RWPE2 (cell line): ENCODE measurements at regions not wholly inside any gene's neighbourhood (a gene's known extent, or its start where the extent isn't known, plus 50 kb on each side); places are given as distances from the start of the nearest gene placed in this dataset.

Source experiments
- ATAC-seq: fragments of 200-7000 bp; cut with Tn5 transposase; 3 replicates; pipeline ENCODE4 v1.9.1; 2021; ENCODE audit warnings: low read depth
- DNase-seq: peaks from one replicate; pipeline ENCODE4 v3.0.0-alpha.2; 2020; ENCODE audit warnings: low spot score
- H3K27ac ChIP-seq: fragments of 450-650 bp; 2 replicates; pipeline ENCODE4 v1.5.1; 2017; ENCODE audit warnings: mild to moderate bottlenecking; ENCODE audit not compliant: poor library complexity, severe bottlenecking
- H3K27me3 ChIP-seq: fragments of 250-450 bp; sonication (Bioruptor Pico); 2 replicates; pipeline ENCODE4 v1.5.1; 2021; ENCODE audit warnings: mild to moderate bottlenecking, moderate library complexity; ENCODE audit not compliant: insufficient read depth, poor library complexity, severe bottlenecking
- H3K36me3 ChIP-seq: fragments of 250-450 bp; sonication (Bioruptor Pico); 2 replicates; pipeline ENCODE4 v1.5.1; 2020; ENCODE audit warnings: low read depth, mild to moderate bottlenecking, moderate library complexity
- H3K4me1 ChIP-seq: fragments of 250-450 bp; sonication (Bioruptor Pico); 2 replicates; pipeline ENCODE4 v1.5.1; 2021; ENCODE audit warnings: mild to moderate bottlenecking, moderate library complexity; ENCODE audit not compliant: insufficient read depth, poor library complexity, severe bottlenecking
- H3K4me3 ChIP-seq: fragments of 250-450 bp; sonication (Bioruptor Pico); 2 replicates; pipeline ENCODE4 v1.5.1; 2021; ENCODE audit warnings: mild to moderate bottlenecking, moderate library complexity; ENCODE audit not compliant: severe bottlenecking
- H3K9me3 ChIP-seq: fragments of 250-450 bp; sonication (Bioruptor Pico); 2 replicates; pipeline ENCODE4 v1.5.1; 2021; ENCODE audit warnings: mild to moderate bottlenecking, moderate library complexity; ENCODE audit not compliant: severe bottlenecking
- TF ChIP-seq, protein P1 (sequence below): fragments of 450-650 bp; IDR thresholded peaks from one replicate; pipeline ENCODE4 v1.5.1; 2017; ENCODE audit warnings: mild to moderate bottlenecking, moderate library complexity; ENCODE audit not compliant: poor library complexity, severe bottlenecking

DNA sequence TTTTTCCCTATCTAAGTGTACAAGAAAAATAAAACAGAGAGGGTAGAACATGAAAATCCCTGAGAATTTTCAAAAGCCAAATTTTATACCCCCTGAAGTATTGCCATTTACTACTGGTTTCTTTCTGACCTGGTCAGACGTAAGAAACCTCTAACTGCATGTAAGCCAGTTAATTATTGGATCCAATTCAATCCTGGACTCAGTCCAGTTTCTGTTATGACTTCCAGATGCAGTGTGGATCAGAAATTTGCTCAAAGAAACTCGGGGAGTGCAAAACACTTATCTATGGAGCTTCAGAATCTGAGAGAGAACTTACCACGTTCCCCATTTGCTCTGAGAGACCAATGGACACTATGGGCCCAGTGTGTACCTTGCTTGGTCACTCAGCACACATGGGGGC, 383.5 kb downstream of the KLHL4 start:
- Histone ChIP-seq H3K4me3 (no peak overlapping the region), H3K27ac (no peak overlapping the region), H3K27me3 (no peaks in the 10 kb centered on the region), H3K36me3 (no peaks in the 10 kb centered on the region), H3K4me1 (no peaks in the 10 kb centered on the region), H3K9me3 (no peaks in the 10 kb centered on the region)
- no peak for ATAC-seq
- no peak for DNase-seq
- TF ChIP-seq, protein P1, sequence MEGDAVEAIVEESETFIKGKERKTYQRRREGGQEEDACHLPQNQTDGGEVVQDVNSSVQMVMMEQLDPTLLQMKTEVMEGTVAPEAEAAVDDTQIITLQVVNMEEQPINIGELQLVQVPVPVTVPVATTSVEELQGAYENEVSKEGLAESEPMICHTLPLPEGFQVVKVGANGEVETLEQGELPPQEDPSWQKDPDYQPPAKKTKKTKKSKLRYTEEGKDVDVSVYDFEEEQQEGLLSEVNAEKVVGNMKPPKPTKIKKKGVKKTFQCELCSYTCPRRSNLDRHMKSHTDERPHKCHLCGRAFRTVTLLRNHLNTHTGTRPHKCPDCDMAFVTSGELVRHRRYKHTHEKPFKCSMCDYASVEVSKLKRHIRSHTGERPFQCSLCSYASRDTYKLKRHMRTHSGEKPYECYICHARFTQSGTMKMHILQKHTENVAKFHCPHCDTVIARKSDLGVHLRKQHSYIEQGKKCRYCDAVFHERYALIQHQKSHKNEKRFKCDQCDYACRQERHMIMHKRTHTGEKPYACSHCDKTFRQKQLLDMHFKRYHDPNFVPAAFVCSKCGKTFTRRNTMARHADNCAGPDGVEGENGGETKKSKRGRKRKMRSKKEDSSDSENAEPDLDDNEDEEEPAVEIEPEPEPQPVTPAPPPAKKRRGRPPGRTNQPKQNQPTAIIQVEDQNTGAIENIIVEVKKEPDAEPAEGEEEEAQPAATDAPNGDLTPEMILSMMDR: no peak

DNA sequence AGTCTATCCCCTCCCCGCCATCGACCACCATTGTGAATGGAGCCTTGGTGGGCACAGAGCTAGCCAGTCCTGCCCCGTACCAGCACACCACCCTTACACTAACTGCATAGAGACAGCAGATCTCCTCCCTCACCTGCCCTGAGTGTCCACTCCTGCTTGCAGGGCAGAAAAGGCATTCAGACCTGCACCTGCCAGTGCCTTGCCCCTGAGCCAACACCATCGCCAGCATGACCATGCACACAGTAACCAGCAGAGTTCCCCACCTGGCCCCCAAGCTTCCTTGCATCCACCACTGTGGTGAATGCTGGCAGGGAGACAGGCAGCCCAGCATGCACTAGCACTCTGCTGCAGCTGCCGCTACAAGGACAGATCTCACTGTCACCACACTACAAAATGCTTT, 397.1 kb downstream of the KLHL4 start:
- Histone ChIP-seq H3K4me3 (no peak overlapping the region), H3K9me3 (no peaks in the 10 kb centered on the region), H3K27me3 (no peaks in the 10 kb centered on the region), H3K27ac (no peak overlapping the region), H3K4me1 (no peaks in the 10 kb centered on the region), H3K36me3 (no peaks in the 10 kb centered on the region)
- DNase-seq (no peak), ATAC-seq (no peak)
- TF ChIP-seq, protein P1: no peak

DNA sequence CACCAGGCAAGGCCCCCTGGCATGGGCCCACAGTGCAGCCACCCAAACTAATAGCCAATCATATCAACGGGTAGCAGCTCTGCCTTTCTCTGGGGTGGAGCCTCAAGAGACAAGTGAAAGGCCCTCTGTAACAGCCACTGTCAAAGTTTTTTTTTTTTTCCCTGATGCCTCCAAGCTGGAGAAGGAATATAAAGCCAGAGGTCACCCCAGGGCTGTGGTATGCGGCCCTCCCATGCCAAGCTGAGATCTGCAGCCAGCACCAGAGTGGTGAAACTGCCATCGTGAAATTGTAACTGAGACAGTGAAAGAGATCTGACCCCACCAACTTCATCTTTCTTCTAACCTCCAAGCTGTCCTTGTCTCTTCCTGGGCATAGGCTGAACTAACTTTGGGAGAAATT, 407.0 kb downstream of the KLHL4 start:
- H3K9me3 ChIP-seq: no peaks in the 10 kb centered on the region
- H3K27me3 ChIP-seq: no peaks in the 10 kb centered on the region
- TF ChIP-seq, protein P1: no peak

DNA sequence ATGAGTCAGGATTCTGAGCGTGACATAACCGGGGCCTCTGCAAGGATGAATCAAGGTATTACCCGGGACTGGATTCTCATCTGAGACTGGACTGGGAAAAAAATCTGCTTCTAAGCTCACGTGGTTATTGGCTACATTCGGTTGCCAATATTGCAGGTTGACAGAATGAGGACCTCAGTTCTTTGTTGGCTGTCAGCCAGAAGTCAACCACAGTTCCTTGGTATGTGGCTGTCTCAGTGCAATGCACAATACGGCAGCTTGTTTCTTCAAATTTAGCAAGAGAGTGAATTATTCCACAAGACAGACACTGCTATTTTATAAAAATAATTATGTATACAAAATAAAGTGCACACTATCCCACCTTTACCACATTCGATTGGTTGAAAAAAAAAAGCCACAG, 424.2 kb downstream of the KLHL4 start:
- Histone ChIP-seq H3K9me3 (no peaks in the 10 kb centered on the region), H3K4me3 (no peak overlapping the region), H3K36me3 (no peaks in the 10 kb centered on the region), H3K27me3 (no peaks in the 10 kb centered on the region), H3K4me1 (no peaks in the 10 kb centered on the region), H3K27ac (no peak overlapping the region)
- TF ChIP-seq, protein P1: no peak
- ATAC-seq (no peak), DNase-seq (no peak)

More for the DNA sequence above, 407.0 kb downstream of the KLHL4 start:
- DNase-seq (no peak), ATAC-seq (no peak)
- Histone ChIP-seq H3K36me3 (no peaks in the 10 kb centered on the region), H3K4me1 (no peaks in the 10 kb centered on the region), H3K27ac (no peak overlapping the region), H3K4me3 (no peak overlapping the region)

DNA sequence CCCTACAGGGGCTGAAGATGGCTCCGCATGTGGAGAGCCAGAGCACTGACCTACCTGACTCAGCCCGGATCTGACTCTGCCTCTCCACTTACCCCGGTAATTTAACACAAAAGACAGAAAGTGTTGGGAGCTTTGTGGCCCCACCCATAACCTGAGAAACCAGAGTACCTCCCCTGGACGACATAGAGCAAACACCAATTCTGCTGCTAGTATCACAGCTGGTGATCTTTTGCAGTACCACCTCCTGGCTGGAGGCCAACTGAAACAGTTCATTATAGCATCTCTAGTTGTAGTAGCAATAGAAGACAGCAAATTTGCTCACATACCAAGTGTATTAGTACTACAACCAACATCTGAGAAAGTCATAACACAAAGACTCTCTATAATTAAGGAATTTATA, 443.9 kb downstream of the KLHL4 start:
- ATAC-seq (no peak), DNase-seq (no peak)
- Histone ChIP-seq H3K9me3 (no peaks in the 10 kb centered on the region), H3K4me1 (no peaks in the 10 kb centered on the region), H3K36me3 (no peaks in the 10 kb centered on the region), H3K27ac (no peak overlapping the region), H3K27me3 (no peaks in the 10 kb centered on the region), H3K4me3 (no peak overlapping the region)
- TF ChIP-seq, protein P1: no peak
